ENCODE measurements at regions not wholly inside any gene's neighbourhood (a gene's known extent, or its start where the extent isn't known, plus 50 kb on each side); places are given as distances from the start of the nearest gene placed in this dataset.

DNA sequence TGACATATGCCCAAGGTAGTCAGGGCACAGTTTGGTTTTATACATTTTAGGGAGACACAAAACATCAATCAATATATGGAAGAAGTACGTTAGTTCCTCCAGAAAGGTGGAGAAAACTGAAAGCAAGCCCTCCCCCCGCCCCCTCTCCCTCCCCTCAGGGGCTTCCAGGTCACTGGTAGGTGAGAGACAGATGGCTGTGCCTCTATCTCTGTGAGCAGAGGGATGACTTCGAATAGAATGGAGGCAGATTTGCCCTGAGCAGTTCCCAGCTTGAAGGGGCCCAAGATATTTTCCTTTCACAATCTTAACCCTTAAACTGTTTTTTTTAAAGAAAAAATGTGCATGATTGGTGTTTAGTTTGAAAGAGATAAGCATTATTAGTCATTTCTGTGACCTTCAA, 114.0 kb downstream of the PCDH10 start:
- TF ChIP-seq POLR2A (IDR thresholded peaks at IDR 0.05) (no peak), EP300 (IDR thresholded peaks at IDR 0.05) (no peak)
- TF ChIP-seq, protein P1, sequence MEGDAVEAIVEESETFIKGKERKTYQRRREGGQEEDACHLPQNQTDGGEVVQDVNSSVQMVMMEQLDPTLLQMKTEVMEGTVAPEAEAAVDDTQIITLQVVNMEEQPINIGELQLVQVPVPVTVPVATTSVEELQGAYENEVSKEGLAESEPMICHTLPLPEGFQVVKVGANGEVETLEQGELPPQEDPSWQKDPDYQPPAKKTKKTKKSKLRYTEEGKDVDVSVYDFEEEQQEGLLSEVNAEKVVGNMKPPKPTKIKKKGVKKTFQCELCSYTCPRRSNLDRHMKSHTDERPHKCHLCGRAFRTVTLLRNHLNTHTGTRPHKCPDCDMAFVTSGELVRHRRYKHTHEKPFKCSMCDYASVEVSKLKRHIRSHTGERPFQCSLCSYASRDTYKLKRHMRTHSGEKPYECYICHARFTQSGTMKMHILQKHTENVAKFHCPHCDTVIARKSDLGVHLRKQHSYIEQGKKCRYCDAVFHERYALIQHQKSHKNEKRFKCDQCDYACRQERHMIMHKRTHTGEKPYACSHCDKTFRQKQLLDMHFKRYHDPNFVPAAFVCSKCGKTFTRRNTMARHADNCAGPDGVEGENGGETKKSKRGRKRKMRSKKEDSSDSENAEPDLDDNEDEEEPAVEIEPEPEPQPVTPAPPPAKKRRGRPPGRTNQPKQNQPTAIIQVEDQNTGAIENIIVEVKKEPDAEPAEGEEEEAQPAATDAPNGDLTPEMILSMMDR (IDR thresholded peaks at IDR 0.05), result no peak

Data from sigmoid colon (tissue), 4 donors.